ENCODE measurements at regions not wholly inside any gene's neighbourhood (a gene's known extent, or its start where the extent isn't known, plus 50 kb on each side); places are given as distances from the start of the nearest gene placed in this dataset.

DNA sequence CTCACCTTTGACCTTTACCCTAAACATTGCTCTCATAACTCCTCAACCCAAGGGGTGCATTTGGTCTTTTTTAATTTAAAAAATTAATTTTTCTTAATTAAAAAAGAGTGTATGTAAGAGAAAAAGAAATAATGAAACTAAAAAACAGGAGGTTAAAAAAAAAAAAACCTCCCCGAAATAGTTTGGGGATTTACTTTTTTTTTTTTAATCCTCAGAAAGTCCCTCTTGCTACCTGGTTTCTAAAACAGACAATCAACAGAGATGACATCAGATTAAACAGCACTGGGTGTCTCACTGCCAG is 301.3 kb downstream of the SOX9 start:
- Mint-ChIP-seq H3K4me3 (no peak overlapping the region), H3K27me3 (peaks cover 3% of the 10 kb centered on the region), H3K9me3 (ENCODE audit: low read depth) (peaks cover 4% of the 10 kb centered on the region), H3K4me1 (ENCODE audit: low read depth) (peaks cover 4% of the 10 kb centered on the region), H3K27ac (no peak overlapping the region), H3K36me3 (peaks cover 2% of the 10 kb centered on the region)

DNA sequence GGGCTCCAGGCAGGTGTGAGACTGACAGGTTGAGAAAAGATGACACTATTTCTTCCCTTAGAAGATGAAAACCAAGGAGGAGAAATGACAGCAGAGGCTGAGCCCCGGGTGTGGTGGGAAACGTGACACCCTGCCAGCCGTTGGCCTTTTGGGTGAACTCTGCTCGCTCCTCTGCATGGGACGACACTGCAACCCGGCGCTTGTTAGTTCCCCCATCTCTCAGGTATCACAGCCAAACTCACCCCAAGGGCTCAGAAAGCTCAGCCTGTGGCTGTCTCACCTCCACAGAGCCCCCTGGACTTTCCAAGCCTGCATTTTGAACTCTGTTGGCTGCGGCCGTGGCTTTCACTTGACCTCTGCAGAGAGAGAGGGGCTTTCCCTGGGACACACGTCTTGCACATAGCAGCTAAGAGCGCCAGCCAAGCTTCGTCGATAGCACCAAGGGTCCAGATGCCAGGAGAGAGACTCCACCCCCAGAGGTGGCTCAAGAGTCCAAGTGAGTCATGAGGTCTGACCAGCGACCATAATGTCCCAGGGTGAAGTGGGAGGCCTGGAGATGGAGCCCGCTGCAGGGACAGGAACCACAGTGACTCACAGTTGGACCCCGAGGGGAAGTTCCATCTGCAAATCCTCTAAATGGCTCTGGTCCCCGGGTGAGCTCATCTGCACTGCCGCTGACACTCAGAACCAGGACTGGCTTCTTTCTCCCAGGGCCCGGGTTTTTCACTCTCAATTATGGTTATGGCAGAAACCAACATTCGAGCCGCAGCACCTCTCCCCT is 301.9 kb downstream of the SOX9 start:
- Mint-ChIP-seq H3K27me3 (peaks cover 3% of the 10 kb centered on the region), H3K36me3 (peaks cover 2% of the 10 kb centered on the region), H3K27ac (no peak overlapping the region), H3K4me1 (ENCODE audit: low read depth) (peaks cover 4% of the 10 kb centered on the region), H3K4me3 (no peak overlapping the region), H3K9me3 (ENCODE audit: low read depth) (peaks cover 4% of the 10 kb centered on the region)

DNA sequence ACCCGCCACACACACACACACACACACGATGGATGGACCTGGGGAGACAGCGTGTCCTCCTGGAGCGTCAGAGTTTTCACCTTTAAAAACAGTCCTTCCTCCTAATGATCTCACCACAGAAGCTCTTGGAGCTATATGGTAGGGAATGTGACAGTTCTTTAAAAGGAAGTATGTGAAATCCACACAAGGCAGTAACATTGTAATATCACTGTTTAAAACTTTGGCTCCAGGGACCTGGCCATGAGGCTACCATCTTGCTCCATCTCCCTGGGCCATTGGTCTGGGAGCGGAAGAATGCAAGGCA is 302.4 kb downstream of the SOX9 start:
- no peak overlapping the region for H3K4me3 Mint-ChIP-seq
- no peak overlapping the region for H3K27ac Mint-ChIP-seq
- H3K4me1 Mint-ChIP-seq (ENCODE audit: low read depth), result peaks cover 4% of the 10 kb centered on the region
- peaks cover 1% of the 10 kb centered on the region for H3K36me3 Mint-ChIP-seq
- peaks cover 1% of the 10 kb centered on the region for H3K27me3 Mint-ChIP-seq
- peaks cover 2% of the 10 kb centered on the region for H3K9me3 Mint-ChIP-seq (ENCODE audit: low read depth)

DNA sequence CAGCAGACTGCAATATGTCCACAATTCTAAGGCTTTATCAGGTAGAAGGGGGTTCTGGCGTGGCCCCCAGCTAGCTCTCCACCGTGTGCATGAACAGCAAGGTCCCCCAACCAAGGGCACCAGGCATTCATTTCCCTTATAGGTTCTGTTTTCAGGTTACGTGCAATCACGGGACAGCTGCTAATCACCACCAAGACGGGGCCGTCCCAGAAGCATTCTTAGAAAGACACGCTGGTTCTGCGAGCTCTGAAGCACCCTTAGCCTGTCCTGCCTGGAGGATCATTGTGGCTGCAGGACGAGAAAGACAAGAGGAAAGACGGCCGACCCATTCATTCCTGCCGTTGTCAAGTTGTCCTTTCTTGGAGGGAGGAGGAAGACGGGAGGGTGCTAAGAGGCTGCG is 302.9 kb downstream of the SOX9 start:
- Mint-ChIP-seq H3K36me3 (no peaks in the 10 kb centered on the region), H3K9me3 (ENCODE audit: low read depth) (no peaks in the 10 kb centered on the region), H3K4me3 (no peak overlapping the region), H3K27me3 (no peaks in the 10 kb centered on the region), H3K27ac (no peak overlapping the region), H3K4me1 (ENCODE audit: low read depth) (peaks cover 4% of the 10 kb centered on the region)

DNA sequence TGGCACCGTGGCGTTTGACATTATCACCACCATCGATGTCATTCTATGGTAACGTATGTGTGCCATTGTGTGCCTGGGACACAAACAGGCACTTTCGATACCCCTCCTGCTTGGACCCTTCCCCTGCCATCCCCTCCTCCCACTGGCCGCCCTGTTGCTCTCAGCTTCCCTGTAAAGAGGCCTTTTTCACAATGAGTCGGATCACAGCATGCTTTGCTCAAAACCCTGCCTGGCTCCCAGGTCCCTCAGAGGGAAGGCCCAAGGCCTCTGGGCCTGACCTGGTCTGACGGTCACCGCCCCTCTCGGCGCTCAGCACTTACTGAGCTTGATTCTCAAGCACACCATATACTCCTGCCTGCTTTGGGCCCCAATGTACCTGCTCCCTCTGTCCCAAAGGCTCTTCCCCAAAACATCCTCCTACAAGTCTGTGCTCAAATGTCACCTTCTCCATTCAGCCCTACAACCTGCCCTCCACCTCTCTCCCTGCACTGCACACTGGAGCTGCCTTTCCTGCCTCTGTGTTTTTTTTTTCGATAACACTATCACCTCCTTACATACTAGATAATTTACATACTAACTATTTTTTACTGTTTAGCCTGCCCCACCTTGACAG is 303.8 kb downstream of the SOX9 start:
- H3K9me3 Mint-ChIP-seq (ENCODE audit: low read depth), result no peaks in the 10 kb centered on the region
- no peak overlapping the region for H3K27ac Mint-ChIP-seq
- H3K4me3 Mint-ChIP-seq, result no peak overlapping the region
- no peaks in the 10 kb centered on the region for H3K36me3 Mint-ChIP-seq
- H3K4me1 Mint-ChIP-seq (ENCODE audit: low read depth), result peaks cover 4% of the 10 kb centered on the region
- no peaks in the 10 kb centered on the region for H3K27me3 Mint-ChIP-seq

DNA sequence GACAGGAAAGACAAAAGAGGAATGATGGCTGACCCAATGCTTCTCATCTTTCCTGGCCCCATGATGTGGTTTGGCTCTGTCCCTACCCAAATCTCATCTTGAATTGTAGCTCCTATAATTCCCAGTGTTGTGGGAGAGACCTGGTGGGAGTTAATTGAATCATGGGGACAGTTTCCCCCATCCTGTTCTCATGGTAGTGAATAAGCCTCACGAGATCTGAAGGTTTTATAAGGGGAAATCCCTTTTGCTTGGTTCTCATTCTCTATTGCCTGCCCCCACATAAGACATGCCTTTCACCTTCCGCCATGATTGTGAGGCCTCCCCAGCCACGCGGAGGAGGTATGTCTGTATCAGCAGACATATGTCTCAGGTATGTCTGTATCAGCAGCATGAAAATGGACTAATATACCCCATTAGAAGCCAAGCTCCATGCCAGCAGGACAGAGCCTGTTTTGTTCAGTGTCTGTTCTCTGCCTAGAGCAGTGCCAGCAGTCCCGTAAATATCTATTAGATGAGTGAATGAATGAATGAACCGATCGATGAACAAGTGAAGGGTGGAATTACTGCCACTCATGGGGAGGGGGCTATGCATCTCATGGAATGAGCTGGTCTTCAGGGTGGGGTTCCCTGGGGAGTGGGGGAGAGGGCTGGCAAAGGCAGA is 304.4 kb downstream of the SOX9 start:
- H3K27me3 Mint-ChIP-seq, result no peaks in the 10 kb centered on the region
- no peaks in the 10 kb centered on the region for H3K36me3 Mint-ChIP-seq
- H3K9me3 Mint-ChIP-seq (ENCODE audit: low read depth), result no peaks in the 10 kb centered on the region
- H3K27ac Mint-ChIP-seq, result no peak overlapping the region
- H3K4me3 Mint-ChIP-seq, result no peak overlapping the region
- peaks cover 4% of the 10 kb centered on the region for H3K4me1 Mint-ChIP-seq (ENCODE audit: low read depth)

DNA sequence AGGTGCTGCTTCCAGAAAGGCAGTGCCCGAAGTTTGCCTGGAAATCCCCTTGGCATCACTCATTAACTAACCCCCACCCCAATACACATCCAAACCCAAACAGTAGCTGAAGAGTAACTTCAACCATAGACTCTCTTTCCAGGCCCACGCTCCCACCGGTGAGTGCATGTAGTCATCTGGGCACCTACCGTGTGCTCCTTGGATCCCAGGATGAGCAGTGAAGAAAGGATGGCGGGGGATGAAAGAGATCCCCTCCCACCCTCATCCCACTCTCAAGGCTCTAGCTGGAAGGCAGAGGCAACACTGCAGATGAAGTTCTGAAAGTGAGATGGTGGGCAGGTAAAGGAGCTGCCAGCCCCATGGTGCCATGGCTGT is 305.0 kb downstream of the SOX9 start:
- no peaks in the 10 kb centered on the region for H3K9me3 Mint-ChIP-seq (ENCODE audit: low read depth)
- H3K36me3 Mint-ChIP-seq, result no peaks in the 10 kb centered on the region
- H3K4me3 Mint-ChIP-seq, result no peak overlapping the region
- H3K27ac Mint-ChIP-seq, result no peak overlapping the region
- H3K27me3 Mint-ChIP-seq, result peaks cover under 1% of the 10 kb centered on the region
- H3K4me1 Mint-ChIP-seq (ENCODE audit: low read depth), result peaks cover 4% of the 10 kb centered on the region

DNA sequence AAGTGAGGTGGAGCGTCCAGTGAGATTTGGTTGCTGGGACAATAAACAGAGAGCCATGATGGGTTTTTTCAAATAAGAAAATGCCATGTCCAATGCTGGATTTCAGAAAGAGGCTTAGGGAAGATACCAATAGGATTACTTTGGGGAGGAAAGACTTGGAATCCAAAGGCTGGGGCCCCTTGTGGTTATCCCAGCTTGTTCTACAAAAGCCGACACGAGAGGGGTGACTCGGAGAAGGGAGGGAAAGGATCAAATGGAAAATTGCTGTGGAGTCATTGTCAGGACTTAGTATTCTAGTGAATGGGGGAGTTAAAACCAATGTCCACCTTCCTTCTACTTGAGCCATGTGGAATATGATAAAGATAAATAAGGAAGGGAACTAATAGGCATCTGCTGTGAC is 305.5 kb downstream of the SOX9 start:
- H3K27ac Mint-ChIP-seq, result no peak overlapping the region
- peaks cover 2% of the 10 kb centered on the region for H3K27me3 Mint-ChIP-seq
- H3K36me3 Mint-ChIP-seq, result no peaks in the 10 kb centered on the region
- H3K4me1 Mint-ChIP-seq (ENCODE audit: low read depth), result peaks cover 4% of the 10 kb centered on the region
- no peak overlapping the region for H3K4me3 Mint-ChIP-seq
- H3K9me3 Mint-ChIP-seq (ENCODE audit: low read depth), result no peaks in the 10 kb centered on the region

DNA sequence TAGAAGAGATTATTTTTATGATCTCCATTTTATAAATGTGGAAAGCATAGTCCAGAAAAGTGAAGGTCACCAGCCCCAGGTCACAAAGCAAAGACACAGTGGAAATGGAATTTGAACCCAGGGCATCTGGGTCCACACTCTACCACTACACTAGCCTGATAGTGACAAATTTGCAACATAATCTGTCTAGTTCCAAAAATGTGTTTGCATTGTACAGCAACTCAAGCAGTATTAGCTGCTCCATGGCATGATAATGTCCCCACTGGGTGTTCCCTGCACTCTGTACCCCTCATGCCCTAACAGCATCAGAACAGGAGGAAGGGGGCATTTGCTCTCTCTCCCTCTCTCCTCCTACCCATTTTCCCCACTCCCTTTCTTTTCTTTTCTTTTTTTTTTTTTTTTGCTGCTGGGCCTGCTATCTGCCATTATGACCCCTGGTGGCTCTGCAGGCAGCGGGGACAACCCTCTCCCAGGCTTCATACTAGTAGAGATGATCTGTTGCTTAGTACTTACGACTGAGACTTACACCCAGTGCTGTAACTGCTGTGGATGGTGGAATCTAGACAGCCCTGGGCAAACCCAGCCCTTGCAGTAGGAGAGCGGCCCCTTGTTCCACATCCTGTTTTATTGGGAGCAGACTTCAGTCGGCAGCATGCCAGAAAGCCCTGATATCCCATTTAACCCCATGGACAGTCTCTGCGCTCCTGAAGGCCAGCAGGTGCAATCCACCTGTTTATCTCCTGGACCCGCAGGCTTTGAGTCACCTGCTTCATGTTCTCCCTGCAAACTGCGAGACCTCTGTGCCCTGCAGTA is 306.3 kb downstream of the SOX9 start:
- Mint-ChIP-seq H3K27me3 (peaks cover 2% of the 10 kb centered on the region), H3K27ac (no peak overlapping the region), H3K9me3 (ENCODE audit: low read depth) (no peaks in the 10 kb centered on the region), H3K36me3 (no peaks in the 10 kb centered on the region), H3K4me1 (ENCODE audit: low read depth) (no peaks in the 10 kb centered on the region), H3K4me3 (no peak overlapping the region)

DNA sequence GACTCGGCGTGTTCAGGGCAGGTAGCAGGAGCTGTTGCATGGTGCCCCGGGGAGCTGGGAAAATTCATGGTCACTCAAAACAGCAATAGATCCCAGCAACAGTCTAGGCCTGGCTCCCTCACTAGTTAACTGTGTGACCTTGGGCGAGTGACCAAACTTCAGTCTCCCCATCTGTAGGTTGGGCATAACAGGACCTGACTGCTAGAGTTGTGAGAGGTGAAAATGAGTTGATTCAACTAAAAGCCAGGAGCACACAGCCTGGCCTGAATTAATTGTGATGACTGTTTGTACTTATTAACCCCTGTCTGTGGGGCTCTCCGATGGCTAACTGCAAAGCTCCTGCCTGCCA is 306.9 kb downstream of the SOX9 start:
- Mint-ChIP-seq H3K9me3 (ENCODE audit: low read depth) (no peaks in the 10 kb centered on the region), H3K36me3 (no peaks in the 10 kb centered on the region), H3K4me1 (ENCODE audit: low read depth) (no peaks in the 10 kb centered on the region), H3K27me3 (peaks cover 3% of the 10 kb centered on the region), H3K4me3 (no peak overlapping the region), H3K27ac (no peak overlapping the region)

DNA sequence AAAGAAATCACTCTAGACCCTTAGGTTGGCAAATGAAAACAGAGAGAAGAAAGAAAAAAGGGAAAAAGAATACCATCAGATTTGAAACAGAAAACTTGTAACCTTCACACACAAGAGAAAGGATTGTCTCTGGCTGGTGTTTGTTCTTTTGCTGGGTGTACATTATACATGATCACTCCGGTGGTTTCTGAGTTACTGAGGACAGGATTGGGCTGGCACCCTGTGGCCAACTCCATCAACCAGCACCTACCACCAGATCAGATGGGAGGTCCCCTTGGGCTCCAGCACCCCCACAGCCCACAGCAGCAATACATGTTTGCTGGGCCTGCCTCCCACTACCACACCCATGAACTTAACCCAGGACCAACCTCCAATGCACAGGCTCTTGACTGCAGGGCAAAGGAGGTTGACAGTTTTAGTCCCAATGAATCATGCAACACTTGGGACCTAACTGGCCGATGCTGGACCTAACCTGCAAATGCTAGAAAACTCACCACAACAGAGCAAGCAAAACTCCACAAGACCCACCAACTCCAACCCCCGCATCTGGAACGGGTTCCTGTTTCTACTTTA is 308.3 kb downstream of the SOX9 start:
- H3K9me3 Mint-ChIP-seq (ENCODE audit: low read depth), result no peaks in the 10 kb centered on the region
- H3K27ac Mint-ChIP-seq, result no peak overlapping the region

DNA sequence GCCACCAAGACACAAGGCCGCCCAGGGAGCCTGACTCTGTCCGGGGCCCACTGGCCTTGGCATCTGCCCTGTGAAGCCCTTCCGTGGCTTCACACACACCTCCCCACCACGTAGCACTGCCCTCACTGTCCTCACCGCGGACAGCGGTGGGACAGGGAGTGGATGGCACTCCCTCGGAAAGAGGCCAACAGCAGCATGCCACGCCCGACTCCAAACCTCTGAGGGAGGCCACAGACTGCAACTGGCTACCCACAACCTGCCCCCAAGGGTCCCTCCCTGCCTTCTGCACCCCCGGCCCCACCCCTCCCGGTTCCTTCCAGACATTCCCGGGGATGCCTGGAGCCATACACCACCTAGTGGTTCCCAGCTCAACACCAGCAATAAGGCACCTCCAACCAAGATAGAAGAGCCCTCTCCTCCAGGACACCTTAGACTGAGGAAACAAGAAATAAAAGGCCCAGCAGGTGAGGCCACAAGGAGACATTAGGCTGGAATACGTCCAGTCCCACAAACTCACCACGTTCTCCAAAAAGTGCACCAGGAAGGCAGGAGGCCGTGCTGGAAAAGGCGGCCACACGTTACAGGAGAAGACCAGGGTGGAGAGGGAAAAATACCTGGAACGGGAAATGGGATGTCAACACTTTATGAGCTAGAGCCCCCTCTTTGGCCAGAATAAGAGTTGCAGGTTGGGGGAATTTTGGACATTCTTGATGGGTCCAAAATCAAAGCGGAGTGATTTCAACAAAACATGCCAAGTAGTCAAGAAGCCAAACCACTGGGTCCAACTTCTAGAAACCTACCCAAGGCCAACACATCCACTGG is 310.0 kb downstream of the SOX9 start:
- no peaks in the 10 kb centered on the region for H3K9me3 Mint-ChIP-seq (ENCODE audit: low read depth)
- no peak overlapping the region for H3K27ac Mint-ChIP-seq
- H3K4me1 Mint-ChIP-seq (ENCODE audit: low read depth), result no peaks in the 10 kb centered on the region
- peaks cover 4% of the 10 kb centered on the region for H3K27me3 Mint-ChIP-seq
- no peak overlapping the region for H3K4me3 Mint-ChIP-seq
- H3K36me3 Mint-ChIP-seq, result no peaks in the 10 kb centered on the region

More for the DNA sequence above, 308.3 kb downstream of the SOX9 start:
- H3K4me3 Mint-ChIP-seq, result no peak overlapping the region
- no peaks in the 10 kb centered on the region for H3K4me1 Mint-ChIP-seq (ENCODE audit: low read depth)
- H3K27me3 Mint-ChIP-seq, result peaks cover 4% of the 10 kb centered on the region
- no peaks in the 10 kb centered on the region for H3K36me3 Mint-ChIP-seq

DNA sequence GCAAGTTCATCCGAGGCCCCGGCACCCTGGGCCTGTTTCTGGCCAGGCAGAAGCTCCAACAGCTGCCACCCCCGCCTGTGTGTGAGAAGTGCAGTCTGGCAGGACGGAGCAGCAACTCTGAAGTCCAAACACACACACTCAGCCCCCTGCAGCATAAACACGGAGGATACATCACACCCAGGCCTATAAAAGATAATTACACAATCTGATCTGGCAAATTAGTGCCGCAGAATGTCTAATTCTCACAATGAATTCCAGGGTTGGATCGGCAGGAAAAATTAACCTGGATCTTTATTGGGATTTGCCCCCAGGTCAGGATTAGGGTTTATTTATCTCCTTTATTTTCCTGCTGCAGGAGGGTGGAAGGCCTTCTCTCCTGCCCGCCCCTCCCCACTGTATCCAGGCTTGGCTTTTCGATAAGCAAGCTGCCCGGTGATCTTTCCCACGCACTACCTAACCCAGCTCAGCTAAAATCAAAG is 311.4 kb downstream of the SOX9 start:
- Mint-ChIP-seq H3K4me3 (no peak overlapping the region), H3K27me3 (peaks cover 6% of the 10 kb centered on the region), H3K27ac (no peak overlapping the region), H3K4me1 (ENCODE audit: low read depth) (no peaks in the 10 kb centered on the region), H3K36me3 (no peaks in the 10 kb centered on the region), H3K9me3 (ENCODE audit: low read depth) (no peaks in the 10 kb centered on the region)

DNA sequence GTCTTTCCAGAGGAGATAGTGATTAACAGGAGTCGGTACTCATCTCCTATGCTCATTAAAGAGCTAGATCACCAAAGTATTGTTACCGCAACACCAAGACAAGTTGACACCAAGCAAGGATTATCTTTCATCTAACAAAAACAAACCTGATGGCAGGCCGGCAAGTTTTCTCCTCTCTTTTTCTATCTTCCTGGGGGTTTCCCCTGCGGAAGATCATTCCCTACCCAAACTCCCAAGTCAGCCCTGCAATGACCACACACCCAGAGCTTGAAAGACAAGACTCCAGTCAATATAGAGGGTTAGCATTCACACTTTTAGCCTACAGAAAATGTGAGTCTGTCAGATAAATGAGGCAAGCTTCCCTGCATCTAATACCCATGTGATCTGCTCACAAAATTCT is 312.1 kb downstream of the SOX9 start:
- no peaks in the 10 kb centered on the region for H3K36me3 Mint-ChIP-seq
- no peak overlapping the region for H3K4me3 Mint-ChIP-seq
- H3K9me3 Mint-ChIP-seq (ENCODE audit: low read depth), result no peaks in the 10 kb centered on the region
- peaks cover 6% of the 10 kb centered on the region for H3K27me3 Mint-ChIP-seq
- H3K27ac Mint-ChIP-seq, result no peak overlapping the region
- no peaks in the 10 kb centered on the region for H3K4me1 Mint-ChIP-seq (ENCODE audit: low read depth)

All from activated naive CD8-positive, alpha-beta T cell (primary cell).